ENCODE measurements at regions not wholly inside any gene's neighbourhood (a gene's known extent, or its start where the extent isn't known, plus 50 kb on each side); places are given as distances from the start of the nearest gene placed in this dataset.

GRCh38 chr20:22423190-22423832, 161.1 kb downstream of the FOXA2 start:
- Mint-ChIP-seq H3K27me3 (ENCODE audit: low read depth) (peaks cover 76% of the 10 kb centered on the region), H3K36me3 (no peaks in the 10 kb centered on the region; the same call in 1 of the 2 replicates), H3K4me3 (no peak overlapping the region), H3K27ac (no peak overlapping the region), H3K9me3 (peaks cover 4% of the 10 kb centered on the region), H3K4me1 (no peaks in the 10 kb centered on the region)
- CTCF ChIA-PET: no interaction called here
- TF ChIP-seq NR3C1 (CRISPR knock-in tag; conservative IDR thresholded peaks at IDR 0.05; ENCODE audit: low read depth) (no peak), ATF2 (CRISPR knock-in tag; IDR thresholded peaks at IDR 0.05; ENCODE audit: borderline replicate concordance, low read depth) (no peak), IRF2 (CRISPR knock-in tag; IDR thresholded peaks at IDR 0.05; ENCODE audit: borderline replicate concordance, low read depth) (no peak), MAX (CRISPR knock-in tag; IDR thresholded peaks at IDR 0.05) (no peak), JAZF1 (CRISPR knock-in tag; IDR thresholded peaks at IDR 0.05) (no peak), JUN (CRISPR knock-in tag; IDR thresholded peaks at IDR 0.05) (no peak), SOX15 (CRISPR knock-in tag; IDR thresholded peaks at IDR 0.05) (no peak), ZNF416 (CRISPR knock-in tag; IDR thresholded peaks at IDR 0.05) (no peak), KAT7 (CRISPR knock-in tag; IDR thresholded peaks at IDR 0.05; ENCODE audit: borderline replicate concordance) (no peak), E2F5 (CRISPR knock-in tag; IDR thresholded peaks at IDR 0.05) (no peak), ZNF425 (CRISPR knock-in tag; conservative IDR thresholded peaks at IDR 0.05) (no peak), IRF1 (CRISPR knock-in tag; IDR thresholded peaks at IDR 0.05) (no peak), TEAD4 (CRISPR knock-in tag; IDR thresholded peaks at IDR 0.05) (no peak), FOXP4 (CRISPR knock-in tag; IDR thresholded peaks at IDR 0.05) (no peak), EMX1 (CRISPR knock-in tag; IDR thresholded peaks at IDR 0.05) (no peak), ATF1 (CRISPR knock-in tag; IDR thresholded peaks at IDR 0.05) (no peak), MYBL2 (CRISPR knock-in tag; IDR thresholded peaks at IDR 0.05) (no peak), TEAD1 (CRISPR knock-in tag; IDR thresholded peaks at IDR 0.05) (no peak), ZNF219 (CRISPR knock-in tag; IDR thresholded peaks at IDR 0.05; ENCODE audit: borderline replicate concordance) (no peak)
- DNase-seq (ENCODE audit: low spot score): no peak
- ATAC-seq: no peak
- POLR2A ChIA-PET: no interaction called here
